SU-DHL-6 (cell line): ENCODE measurements at regions not wholly inside any gene's neighbourhood (a gene's known extent, or its start where the extent isn't known, plus 50 kb on each side); places are given as distances from the start of the nearest gene placed in this dataset.

ENCODE experiments used
- EZH2phosphoT487 ChIP-seq: fragments of 200-600 bp; sonication (generic), shearing (Covaris generic); conservative IDR thresholded peaks from 2 replicates; pipeline ENCODE4 v1.6.1; 2018; ENCODE audit warnings: mild to moderate bottlenecking, antibody characterized with exemption, low read length, moderate library complexity, mixed read lengths
- TF ChIP-seq, protein P1 (sequence below): fragments of 200-600 bp; sonication (generic); IDR thresholded peaks from one replicate; pipeline ENCODE4 v1.5.1; 2017; ENCODE audit warnings: antibody characterized with exemption, mild to moderate bottlenecking, low read length, moderate library complexity; ENCODE audit not compliant: insufficient read depth, poor library complexity, severe bottlenecking

DNA sequence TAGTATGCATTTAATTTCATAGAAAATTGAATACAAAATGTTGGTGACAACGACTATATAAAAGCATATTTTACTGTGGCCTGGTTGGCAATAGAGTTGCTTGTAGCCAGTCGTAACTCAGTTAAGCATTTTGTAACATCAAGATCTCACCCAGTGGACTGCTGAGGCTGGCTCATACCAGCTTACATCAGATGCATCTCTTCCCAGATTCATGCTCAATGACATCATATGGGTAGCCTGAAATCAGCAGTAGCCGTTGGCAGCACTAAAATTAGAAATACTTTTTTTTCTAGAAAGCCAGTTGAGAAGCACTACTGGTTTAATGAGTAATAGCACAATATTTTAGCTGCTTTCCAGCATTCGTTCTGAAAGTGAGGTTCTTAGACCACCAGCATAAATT lies 341.2 kb downstream of the TECRL start:
- TF ChIP-seq, protein P1, sequence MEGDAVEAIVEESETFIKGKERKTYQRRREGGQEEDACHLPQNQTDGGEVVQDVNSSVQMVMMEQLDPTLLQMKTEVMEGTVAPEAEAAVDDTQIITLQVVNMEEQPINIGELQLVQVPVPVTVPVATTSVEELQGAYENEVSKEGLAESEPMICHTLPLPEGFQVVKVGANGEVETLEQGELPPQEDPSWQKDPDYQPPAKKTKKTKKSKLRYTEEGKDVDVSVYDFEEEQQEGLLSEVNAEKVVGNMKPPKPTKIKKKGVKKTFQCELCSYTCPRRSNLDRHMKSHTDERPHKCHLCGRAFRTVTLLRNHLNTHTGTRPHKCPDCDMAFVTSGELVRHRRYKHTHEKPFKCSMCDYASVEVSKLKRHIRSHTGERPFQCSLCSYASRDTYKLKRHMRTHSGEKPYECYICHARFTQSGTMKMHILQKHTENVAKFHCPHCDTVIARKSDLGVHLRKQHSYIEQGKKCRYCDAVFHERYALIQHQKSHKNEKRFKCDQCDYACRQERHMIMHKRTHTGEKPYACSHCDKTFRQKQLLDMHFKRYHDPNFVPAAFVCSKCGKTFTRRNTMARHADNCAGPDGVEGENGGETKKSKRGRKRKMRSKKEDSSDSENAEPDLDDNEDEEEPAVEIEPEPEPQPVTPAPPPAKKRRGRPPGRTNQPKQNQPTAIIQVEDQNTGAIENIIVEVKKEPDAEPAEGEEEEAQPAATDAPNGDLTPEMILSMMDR = no peak
- TF ChIP-seq EZH2phosphoT487 = no peak
